ENCODE measurements at regions not wholly inside any gene's neighbourhood (a gene's known extent, or its start where the extent isn't known, plus 50 kb on each side); places are given as distances from the start of the nearest gene placed in this dataset.
"Not testable (repeated sequence)": the region's sequence is repeated elsewhere in the genome, so short reads cannot be mapped to it uniquely, and the experiment has no call there.

DNA sequence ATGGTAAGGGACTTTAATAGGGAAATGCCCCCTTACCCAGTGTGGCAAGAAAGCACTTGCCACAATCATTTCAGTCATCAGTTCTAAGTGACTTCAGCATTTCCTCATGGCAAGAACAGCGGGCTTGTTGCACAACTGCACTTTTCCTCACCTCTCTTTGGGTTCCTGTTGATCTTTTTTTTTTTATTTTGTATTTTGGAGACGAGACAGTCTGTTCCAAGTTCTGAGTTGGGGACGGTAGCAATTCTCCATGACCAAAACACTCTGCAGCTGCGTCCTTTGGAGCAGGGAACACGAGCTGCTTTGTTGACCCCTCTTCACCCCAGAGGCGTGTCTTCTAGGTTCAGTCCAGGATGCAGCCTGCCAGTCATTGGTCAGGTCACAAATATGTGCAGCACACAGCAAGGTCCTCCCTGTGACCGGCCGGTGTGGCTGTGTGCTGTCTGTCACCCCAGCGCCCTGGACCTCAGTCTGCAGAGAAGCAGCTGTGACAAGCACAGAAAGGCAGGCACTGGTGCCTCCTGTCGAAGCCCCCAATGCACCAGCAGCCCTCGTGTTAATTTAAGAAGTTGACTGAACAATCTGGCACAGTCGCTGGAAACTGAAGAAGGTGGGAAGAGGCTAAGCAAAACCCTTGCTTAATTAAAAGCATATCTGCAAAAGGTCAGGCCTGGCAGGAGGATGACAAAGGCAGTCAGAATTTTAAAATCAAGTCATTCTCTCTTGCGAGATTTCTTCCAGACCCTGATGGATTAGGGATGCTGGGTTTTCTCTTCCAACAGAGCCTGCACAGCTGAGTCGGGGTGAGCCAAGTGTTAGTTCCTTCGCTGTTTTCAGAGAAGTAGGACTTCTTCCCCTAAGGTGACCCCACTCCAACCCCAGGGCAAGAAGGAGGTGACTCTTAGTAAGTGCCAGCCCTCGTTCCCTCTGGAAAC, 96.7 kb upstream of the COPS8 start:
- DNase-seq (ENCODE audit: low read depth in 2 of 2) = no peak

DNA sequence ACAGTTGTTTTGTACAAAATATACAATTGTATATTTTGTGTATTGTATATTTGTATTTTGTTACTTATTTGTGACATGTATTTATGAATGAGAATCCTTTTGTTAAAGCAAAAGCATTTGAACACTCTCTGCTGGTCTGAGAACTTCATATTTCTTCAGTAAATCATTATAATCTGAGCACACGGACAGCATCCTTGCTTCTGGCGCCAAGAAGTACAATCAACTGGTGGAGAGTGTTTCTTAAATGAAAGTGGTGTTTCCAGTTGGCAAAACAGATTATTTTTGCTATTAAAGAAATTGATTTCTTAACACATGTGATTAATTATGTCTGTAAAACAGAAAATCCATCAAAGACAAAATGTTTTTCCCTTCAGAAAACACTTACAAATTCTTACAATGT, 95.1 kb upstream of the COPS8 start:
- no peak for DNase-seq (ENCODE audit: low read depth in 2 of 2)

DNA sequence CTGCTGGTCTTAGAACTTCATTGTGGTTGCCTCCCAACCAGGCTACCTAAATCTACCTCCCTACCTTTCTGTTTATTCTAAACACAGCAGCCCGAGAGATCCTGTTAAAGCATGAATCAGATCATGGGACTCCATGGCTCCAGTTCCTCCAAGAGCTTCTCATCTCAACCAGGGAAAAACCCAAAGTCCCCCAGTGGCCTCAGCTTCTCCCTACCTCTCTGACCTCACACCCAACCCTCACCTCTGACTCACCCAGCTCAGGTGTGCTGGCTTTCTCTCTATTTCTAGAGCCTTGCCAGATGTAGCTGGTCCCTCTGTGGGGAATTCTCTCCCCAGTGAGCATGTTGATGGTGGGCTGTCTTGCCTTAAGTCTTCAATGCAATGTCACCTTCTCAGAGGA, 93.8 kb upstream of the COPS8 start:
- no peak for DNase-seq (ENCODE audit: low read depth in 2 of 2)

DNA sequence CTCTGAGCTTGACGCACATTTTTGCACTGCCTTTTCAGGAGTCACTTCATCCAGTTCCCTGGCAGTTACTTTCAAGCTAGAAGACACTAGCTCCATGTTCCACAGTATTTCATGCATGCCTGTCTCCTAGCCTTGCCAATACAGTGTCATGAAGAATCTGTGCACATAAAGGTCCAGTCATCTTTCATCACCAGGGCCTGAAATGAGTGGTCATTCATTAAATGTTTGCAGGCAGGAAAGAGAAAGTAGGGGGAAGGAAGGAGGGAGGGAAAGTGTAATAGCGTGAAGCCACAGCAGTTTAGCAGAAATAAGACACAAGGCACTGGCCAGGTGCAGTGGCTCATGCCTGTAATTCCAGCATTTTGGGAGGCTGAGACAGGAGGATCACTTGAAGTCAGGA, 92.4 kb upstream of the COPS8 start:
- no peak for DNase-seq (ENCODE audit: low read depth in 2 of 2)

DNA sequence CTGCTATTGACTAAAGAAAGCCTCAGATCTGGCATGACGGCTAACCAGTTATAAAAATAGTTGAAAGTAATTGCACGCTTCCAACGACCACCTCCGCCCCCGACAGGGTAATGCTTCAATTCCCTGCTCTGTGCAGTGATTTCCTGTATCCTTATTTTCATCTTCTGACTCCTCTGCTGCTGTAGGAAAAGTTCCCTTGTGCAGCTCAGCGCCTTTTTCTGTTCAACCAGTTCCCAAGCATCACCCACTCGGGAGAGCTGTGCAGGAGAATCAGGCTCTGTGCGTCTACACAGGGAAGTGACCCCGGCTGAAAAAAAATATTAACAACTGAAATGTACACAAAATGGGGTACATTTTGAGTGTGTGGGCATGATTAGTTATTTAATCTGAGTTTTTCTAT, 91.3 kb upstream of the COPS8 start:
- no peak for DNase-seq (ENCODE audit: low read depth in 2 of 2)

DNA sequence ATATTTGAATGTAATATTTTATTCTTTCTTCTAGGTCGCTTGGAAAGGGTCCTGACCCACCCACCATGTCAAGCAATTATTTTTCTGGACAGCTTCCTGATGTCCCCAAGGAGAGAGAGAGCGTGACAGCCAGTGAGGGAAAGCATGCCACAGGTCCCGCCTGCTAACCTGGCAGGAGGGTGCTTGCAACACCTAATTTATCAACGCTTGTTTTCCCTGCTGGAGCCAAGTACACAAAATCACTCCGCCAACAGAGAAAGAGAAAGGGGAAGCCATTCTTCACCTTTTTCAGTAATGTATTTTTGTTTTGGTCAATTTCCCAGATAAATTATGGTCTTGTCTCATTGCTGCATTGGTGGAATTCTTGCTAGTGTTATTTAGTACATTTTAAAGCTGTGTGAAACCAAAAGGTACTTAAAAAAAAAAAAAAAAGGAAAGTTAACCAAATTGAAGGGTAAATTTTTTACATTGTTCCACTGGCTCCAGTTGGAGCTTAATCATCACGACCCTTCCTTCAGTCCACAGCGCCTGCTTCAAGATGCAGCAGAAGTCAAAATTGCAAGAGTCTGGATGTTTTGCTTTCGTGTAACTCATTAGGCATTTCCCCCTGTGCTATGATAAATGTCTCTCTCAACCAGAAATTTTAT, 88.5 kb upstream of the COPS8 start:
- DNase-seq (ENCODE audit: low read depth in 2 of 2) = no peak

DNA sequence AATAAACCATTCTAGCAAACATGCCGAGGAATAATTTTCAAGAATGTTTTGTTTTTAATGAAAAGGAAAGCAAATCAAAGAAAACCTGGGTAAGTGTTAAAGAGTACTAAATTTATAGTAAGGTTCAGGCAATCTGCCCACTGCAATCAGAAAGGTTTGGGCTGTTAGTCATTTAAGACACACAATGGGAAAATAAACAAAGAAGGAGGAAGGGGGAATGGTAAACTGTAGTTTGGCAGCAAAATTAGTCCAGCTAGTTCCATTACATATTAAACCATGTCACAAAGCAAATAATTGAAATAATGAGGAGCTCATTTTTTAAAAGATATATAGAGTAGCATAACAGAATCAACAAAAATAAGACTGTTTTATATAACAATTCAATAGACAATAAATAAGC, 87.5 kb upstream of the COPS8 start:
- DNase-seq (ENCODE audit: low read depth in 2 of 2) = no peak

DNA sequence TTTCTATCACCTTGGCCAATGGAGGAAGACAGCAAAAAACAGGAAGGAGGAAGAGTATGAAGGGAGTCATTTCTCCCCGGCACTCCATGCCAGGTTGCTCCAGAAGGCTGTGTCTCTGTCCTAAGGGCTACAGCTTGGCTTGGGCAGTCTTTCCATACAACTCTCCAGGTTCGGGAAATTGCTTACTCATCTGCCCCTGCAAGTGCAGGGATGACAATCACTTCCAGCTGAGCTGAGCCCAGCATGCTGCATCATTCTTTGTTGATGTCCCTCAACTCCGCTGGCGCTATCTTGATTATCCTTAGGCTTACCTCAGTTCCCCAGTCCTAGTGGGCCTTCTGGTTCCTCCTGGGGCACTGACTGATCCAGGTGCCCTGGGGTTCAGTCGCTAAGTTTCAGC, 86.9 kb upstream of the COPS8 start:
- DNase-seq (ENCODE audit: low read depth in 2 of 2) = no peak

DNA sequence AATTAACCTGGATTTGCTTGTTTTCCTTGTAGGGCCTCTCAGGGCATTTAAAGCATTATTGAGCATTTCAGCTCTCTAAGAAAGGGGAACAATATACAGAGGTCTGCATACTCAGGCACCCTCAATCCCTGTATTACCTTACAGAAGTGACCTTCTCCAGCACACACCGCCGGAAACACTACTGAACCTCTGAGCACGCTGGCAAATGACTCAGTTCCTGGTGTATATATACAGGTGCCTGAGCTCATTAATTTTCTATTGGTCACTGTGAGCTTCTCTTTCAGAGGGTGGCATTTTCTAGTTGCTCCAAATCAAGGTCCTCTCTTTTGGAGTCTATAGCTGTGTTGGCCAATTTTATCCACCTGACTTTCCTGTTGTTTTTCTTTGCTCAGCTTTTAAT, 85.2 kb upstream of the COPS8 start:
- DNase-seq (ENCODE audit: low read depth in 2 of 2) = no peak

DNA sequence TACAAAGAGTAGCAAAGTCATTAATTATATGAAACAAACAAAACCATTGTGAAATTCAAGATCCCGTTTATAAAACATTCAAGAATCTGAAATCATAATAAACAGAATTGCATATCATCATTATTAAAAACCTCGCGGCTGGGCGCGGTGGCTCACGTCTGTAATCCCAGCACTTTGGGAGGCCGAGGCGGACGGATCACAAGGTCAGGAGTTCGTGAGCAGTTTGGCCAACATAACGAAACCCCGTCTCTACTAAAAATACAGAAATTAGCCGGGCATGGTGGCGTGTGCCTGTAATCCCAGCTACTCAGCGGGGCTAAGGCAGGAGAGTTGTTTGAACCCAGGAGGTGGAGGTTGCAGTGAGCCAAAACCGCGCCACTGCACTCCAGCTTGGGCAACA, 80.3 kb upstream of the COPS8 start:
- DNase-seq (ENCODE audit: low read depth in 2 of 2) = not testable (repeated sequence)

DNA sequence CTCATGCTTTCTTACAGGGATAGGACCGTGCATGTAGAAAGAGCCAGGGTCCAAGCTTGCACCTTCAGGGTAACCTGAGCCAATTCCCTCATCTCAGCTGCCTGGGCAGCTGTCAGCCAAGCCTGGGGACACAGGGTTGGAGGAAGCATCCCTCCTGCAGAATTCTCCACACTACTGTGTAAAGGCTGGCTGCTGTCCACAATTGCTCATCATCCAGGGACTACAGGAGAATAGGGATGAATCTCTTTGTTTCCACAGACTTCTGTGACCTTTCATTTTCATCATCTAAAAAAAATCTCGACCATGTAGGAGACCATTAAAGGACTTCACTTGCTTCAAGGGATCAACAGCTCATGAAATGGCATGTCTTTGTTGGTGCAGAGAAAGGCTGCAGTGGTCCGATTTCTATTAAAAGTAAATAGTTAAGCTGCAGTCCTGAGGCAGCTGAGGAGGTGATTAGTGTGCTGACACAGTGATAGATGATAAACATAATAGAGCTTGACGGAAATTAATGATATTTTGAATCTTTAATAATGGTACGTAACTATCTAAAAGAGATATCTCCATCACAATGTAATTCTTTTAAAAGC, 74.4 kb upstream of the COPS8 start:
- DNase-seq (ENCODE audit: low read depth in 2 of 2) = no peak

DNA sequence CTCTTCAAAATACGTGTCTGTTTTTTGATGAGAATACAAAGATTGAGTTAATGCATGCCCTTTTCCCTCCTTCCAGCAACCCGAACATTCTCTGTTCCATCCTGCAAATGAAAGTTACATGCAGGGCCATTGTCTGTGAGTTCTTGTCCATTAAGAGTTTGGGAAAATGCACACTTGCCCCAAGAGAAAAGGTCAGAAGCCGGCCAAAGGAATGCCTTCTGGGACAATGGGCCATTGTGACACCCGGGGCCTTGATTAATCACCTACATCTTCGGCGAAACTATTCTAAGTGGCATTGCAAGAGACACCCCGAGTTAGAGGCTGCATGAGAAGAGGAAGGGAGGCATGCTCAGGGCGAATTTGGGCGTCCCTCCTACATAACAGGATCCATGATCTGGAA, 73.7 kb upstream of the COPS8 start:
- no peak for DNase-seq (ENCODE audit: low read depth in 2 of 2)

DNA sequence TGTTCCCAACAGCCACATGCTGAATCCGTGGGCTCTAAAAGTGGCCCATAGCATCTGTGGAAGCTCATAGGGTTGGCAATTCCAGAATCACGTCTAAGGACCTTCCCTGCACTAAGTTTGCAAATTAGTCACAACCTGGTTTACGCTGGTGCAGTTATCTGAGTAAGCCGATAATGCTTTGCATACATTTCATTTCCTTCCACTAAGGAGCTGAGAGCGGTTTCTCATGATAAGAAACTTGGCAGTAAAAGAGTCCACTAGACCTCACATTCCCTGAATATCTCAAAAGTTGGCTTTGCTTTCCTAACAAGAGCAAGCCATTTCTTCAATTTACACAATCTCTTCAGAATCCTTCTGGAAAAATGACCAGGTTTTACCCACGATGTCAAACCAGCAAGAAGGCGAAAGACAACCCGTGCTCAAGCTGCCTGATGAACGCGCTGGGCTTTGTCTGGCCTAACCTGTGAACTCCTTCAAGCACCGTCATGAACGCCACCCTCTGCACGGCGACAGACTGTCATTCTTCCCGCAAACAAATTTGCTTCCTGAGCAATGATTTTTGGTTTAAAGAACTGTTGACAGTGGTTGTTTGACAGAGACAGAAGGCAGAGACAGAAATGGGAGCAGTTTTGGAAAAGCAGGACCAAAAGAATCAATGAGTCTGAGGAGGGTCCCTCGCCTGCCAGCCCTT, 73.0 kb upstream of the COPS8 start:
- no peak for DNase-seq (ENCODE audit: low read depth in 2 of 2)

DNA sequence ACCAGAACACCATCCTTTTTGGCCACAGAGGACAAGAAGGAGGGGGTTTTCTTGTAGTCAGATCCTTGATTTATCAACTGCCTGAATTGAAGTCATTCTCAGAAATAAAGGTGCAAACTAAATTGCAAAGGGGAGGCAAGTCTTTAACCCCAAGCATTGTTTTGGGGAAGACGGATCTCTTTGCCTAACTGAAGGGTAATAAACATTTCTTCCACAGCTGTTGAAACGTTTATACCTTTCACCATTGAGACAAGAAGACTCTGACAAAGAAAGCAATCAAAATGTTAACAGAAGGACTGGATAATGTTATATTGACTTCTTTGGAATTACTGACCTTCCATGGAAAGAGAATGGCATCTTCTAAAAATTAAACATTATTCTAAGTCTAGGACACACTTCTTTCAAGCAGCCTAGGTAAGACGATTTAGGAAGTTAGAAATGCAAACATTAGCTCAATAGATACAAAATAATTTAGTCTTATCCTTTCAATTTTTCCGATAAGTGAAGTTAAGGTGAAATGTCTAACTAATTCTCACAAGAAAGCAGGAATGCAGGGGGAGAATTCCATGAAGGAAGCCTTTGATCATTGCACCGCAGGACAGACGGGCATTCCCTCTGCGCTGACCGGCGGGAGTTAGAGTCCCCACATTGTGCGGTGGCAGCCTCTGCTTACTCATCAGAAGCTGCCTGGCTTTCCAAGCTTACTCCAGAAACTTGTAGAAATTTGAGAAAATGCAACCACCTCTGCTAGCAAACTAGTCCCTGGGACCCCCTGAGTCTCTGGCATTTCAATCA, 69.4 kb upstream of the COPS8 start:
- DNase-seq (ENCODE audit: low read depth in 2 of 2) = no peak

DNA sequence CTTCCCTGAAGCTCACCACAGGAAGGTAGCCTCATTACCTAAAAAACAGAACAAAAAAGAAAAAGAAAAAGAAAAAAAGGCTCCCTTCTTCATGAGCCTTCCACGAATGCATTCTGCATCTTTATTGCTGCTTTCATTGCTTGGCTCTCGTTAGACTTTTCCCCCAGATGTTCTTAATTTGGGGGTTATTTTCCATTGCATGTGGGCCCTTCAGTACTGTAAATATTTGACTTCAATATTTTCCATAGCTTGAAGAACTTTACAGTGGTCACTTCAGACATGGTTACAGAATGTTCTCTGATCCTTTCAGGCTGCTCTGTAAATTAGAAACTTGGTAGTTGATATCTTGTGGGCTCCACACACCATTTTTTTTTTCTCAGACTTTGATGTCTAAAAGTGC, 65.6 kb upstream of the COPS8 start:
- no peak for DNase-seq (ENCODE audit: low read depth in 2 of 2)

DNA sequence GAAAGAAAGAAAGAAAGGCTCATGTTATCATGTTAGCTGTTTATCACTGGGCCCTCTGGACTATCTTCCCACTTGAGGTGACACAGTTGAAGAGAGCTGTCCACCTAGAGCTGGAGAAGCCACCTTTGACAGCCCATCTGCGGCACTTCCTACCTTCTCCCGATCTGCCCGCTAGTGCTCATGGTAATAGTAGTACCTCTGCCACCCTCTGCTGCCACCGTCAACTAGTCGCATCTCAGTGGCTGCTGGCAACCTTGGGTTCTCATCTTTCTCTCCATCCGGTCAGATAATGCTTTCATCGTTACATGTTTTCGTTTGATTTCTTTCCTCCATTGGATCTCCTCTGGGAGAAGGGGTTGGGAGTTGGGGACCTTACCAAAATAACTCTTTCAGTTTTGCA, 63.2 kb upstream of the COPS8 start:
- DNase-seq (ENCODE audit: low read depth in 2 of 2) = no peak

DNA sequence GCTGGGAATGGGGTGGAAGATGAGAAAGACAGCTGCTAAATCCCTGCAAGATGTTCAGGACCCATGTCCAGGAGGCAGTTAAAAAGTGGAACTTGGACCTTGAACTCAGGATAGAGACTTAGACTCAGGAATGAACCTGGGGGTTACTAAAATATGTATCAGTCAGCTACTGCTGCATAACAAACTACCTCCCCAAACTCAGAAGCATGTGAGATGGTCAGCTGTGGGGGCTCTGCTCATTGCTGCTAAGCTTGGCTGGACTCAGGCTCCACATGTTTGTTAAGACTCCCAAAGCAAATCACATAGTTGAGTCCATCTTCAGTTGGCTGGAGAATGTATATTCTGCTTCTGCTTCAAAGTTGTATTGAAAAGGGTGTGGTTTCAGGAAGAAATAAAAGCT, 61.4 kb upstream of the COPS8 start:
- no peak for DNase-seq (ENCODE audit: low read depth in 2 of 2)

DNA sequence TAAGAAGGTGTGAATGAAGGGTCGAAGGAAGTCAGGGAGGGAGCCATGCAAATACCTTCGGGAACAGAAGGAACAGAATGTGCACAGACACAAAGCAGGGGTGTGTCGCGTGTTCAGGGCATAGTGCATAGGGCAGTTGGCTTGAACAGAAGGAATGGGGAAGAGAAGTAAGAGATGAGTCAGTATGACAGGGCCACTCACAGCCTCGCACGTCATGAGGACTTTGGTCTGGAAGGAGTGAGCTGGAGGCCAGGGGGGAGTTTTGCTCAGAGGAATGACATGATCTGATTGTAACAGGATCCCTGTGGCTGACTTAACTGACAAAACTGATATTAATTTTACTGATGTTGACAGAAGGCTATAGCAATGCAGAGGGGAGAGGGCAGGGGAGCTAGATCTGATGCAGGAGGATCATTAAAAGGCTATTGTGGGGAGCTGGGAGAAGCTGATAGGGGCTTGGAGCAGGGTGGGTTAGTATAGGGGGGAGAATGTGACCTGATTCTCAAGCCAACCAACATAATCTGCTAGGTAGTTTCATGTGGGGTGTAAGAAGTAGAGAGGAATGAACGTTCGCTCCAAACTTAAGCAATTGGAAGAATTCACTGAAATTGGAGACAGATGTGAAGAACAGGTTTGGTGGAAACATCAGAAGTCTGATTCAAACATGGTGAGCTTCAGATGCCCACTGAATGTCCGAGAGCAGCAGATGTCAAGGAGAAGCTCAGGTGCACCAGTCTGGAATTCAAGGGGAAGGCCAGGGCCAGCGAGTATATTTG, 60.4 kb upstream of the COPS8 start:
- no peak for DNase-seq (ENCODE audit: low read depth in 2 of 2)

DNA sequence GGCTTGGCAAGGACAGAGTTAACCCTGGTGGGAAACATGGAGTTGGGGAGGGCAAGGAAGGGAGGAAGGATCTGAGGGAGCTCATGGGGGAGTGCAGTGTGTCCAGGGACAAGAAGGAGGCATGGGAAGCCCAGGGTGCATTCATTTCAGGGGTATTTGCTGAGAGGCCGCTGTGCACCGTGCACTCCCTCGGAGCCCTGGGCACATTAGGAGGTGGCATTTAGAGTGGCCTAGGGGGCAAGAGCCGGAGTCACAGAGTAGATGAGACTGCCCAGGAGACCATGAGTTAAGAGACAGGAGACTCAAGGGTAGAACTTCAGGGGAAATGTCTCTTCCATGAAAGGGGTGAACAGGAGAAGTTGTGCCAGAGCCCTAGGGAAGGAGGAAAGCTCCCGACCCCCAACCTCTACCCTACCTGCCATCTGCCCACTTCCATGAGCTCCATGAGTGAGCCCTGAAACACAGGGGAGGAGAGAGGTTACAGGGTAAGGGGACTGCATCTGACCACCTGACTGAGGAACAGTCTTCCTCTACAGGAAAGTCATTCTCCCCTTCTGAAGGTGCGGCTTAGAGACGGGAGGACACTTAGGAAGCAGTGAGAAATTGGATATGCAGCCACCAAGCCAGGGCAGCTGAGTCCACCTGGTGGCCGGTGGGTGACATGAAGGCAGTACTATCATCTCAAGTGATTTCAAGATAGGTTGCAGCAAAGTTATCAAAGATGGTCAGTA, 58.5 kb upstream of the COPS8 start:
- peak; percentile 13 to 15 for DNase-seq (ENCODE audit: low read depth in 2 of 2)

DNA sequence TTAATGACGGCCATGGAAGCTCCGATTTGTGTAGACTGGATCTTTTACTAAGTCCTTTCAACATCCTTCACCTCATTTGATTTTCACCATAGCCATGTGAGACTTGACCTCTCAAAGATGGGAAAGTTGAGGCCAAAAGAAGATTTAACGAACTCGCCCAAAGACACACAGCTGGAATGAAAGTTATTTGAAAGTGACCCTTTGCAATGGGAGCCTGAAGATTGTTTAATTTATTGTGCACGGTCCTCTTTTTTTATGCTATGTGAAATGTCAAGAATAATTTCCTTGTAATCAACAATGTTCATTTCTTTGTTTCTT, 58.0 kb upstream of the COPS8 start:
- no peak for DNase-seq (ENCODE audit: low read depth in 2 of 2)

Data from stimulated activated CD8-positive, alpha-beta memory T cell treated with anti-CD3 and anti-CD28 coated beads, Interleukin-2, amount 100 ng/mL, for 48 hours (primary cell).